Esophagus muscularis mucosa (tissue), 4 donors: ENCODE measurements at regions not wholly inside any gene's neighbourhood (a gene's known extent, or its start where the extent isn't known, plus 50 kb on each side); places are given as distances from the start of the nearest gene placed in this dataset.

Experiments
- DNase-seq: peaks from one replicate; pipeline ENCODE4 v3.0.0-alpha.2; 2017; ENCODE audit errors: extremely low spot score
- H3K27ac ChIP-seq, 4 donors: fragments of 200-600 bp; sonication (generic); replicated peaks in 1 of 4; 1 replicate in 3 of 4; 2 replicates in 1 of 4; pipeline ENCODE4 v1.5.1; 2016 to 2019; ENCODE audit warnings: mild to moderate bottlenecking in 1 of 4
- H3K27me3 ChIP-seq, 4 donors: fragments of 200-600 bp; sonication (generic); one replicate each; pipeline versions ENCODE4 v1.5.1 to v1.6.0; 2016 to 2019
- H3K36me3 ChIP-seq, 4 donors: fragments of 200-600 bp; sonication (generic); one replicate each; pipeline ENCODE4 v1.5.1; 2016 to 2019
- H3K4me1 ChIP-seq, 4 donors: fragments of 200-600 bp; sonication (generic); one replicate each; pipeline ENCODE4 v1.5.1; 2016 to 2019
- H3K4me3 ChIP-seq, 4 donors: fragments of 200-600 bp; sonication (generic); 1 replicate in 2 of 4; 2 replicates in 2 of 4; pipeline ENCODE4 v1.5.1; 2016 to 2019; ENCODE audit warnings: mild to moderate bottlenecking in 4 of 4, moderate library complexity in 1 of 4
- H3K9me3 ChIP-seq, 4 donors: fragments of 200-600 bp; sonication (generic); 1 replicate in 3 of 4; 2 replicates in 1 of 4; pipeline ENCODE4 v1.5.1; 2016 to 2019
- EP300 ChIP-seq: sonication (generic); formaldehyde crosslinking; IDR thresholded peaks from one replicate; pipeline ENCODE4 v1.6.1; 2017; ENCODE audit warnings: antibody characterized with exemption
- POLR2A ChIP-seq: fragments of 450-650 bp; IDR thresholded peaks from one replicate; pipeline ENCODE4 v1.6.1; 2017; ENCODE audit warnings: antibody characterized with exemption, moderate library complexity, mild to moderate bottlenecking, low read depth
- POLR2AphosphoS5 ChIP-seq, 2 donors: sonication (generic); formaldehyde crosslinking; IDR thresholded peaks; one replicate each; pipeline ENCODE4 v1.6.1; 2017; ENCODE audit warnings: antibody characterized with exemption in 2 of 2
- whole genome bisulfite sequencing: methylation state at CpG from one replicate; pipeline ENCODE4 v1.1.5; 2018; 5-methylcytosine and 5-hydroxymethylcytosine counted together
- intact Hi-C: fragments of 100-400 bp; cut with DNase I; formaldehyde crosslinking; loops from one replicate; pipeline ENCODE4 v1.15.1; 2023
- TF ChIP-seq, protein P1 (sequence below), 3 experiments: fragments of 200-600 bp in 2 of 3; fragments of 450-650 bp in 1 of 3; sonication (generic) in 2 of 3; IDR thresholded peaks; one replicate each; pipeline ENCODE4 v1.5.1; 2017 to 2019; ENCODE audit warnings: antibody characterized with exemption in 3 of 3, mild to moderate bottlenecking in 2 of 3, moderate library complexity in 1 of 3

DNA sequence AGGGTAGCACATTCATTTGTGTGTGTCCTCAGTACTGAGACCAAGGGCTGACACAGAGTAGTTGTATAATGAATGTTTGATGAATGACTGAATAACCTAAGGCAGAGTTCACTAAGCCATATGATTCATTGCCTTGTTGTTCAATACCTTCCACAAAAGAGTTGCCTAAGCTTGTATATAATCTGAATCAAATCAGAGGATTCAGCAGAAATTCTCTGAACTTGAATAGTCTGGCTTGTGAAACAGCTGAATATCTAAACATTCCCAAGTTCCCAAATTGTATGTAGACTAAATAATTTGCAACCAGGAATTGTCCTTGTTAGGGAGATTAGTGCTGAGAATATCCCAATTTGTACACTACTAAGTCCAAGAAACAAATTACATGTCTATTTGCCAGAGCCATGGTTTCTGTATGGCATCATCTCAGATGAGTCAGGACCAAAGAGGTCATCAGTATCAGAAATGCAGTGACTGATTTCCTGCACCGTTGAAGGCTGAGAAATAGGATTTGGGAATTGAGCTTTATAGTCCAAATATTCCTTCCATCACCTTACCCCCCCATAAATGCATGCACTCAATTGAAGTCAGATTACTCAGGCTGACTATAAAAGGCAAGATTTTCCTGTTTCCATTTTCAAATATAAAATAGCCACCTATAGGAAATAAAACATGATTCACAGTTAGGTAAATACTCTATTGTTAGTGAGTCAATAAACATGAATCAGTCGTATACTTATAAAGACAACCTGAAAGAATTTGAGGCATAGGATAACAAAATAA, 168.7 kb downstream of the PHLDA1 start:
- no peak overlapping the region for H3K4me3 ChIP-seq
- WGBS, result 53% methylated on average over 2 of the region's 2 CpGs
- no peak for TF ChIP-seq POLR2A
- TF ChIP-seq, protein P1, sequence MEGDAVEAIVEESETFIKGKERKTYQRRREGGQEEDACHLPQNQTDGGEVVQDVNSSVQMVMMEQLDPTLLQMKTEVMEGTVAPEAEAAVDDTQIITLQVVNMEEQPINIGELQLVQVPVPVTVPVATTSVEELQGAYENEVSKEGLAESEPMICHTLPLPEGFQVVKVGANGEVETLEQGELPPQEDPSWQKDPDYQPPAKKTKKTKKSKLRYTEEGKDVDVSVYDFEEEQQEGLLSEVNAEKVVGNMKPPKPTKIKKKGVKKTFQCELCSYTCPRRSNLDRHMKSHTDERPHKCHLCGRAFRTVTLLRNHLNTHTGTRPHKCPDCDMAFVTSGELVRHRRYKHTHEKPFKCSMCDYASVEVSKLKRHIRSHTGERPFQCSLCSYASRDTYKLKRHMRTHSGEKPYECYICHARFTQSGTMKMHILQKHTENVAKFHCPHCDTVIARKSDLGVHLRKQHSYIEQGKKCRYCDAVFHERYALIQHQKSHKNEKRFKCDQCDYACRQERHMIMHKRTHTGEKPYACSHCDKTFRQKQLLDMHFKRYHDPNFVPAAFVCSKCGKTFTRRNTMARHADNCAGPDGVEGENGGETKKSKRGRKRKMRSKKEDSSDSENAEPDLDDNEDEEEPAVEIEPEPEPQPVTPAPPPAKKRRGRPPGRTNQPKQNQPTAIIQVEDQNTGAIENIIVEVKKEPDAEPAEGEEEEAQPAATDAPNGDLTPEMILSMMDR (IDR thresholded peaks at IDR 0.05), result no peak
- TF ChIP-seq EP300, result no peak
- no peak for TF ChIP-seq POLR2AphosphoS5 (IDR thresholded peaks at IDR 0.05)
- H3K27ac ChIP-seq, result no peak overlapping the region
- no peak for DNase-seq
- intact Hi-C loops, result no loop called here
- no peaks in the 10 kb centered on the region for H3K27me3 ChIP-seq
- H3K36me3 ChIP-seq, result no peaks in the 10 kb centered on the region
- H3K4me1 ChIP-seq, result no peaks in the 10 kb centered on the region
- no peaks in the 10 kb centered on the region for H3K9me3 ChIP-seq

GRCh38 chr12:75859868-75860267, 171.7 kb downstream of the PHLDA1 start:
- no peak overlapping the region for H3K27ac ChIP-seq
- intact Hi-C loops, result no loop called here
- 72% methylated on average over 2 of the region's 2 CpGs for WGBS
- DNase-seq, result no peak
- TF ChIP-seq, protein P1 (IDR thresholded peaks at IDR 0.05), result no peak
- no peak for TF ChIP-seq POLR2AphosphoS5 (IDR thresholded peaks at IDR 0.05)
- TF ChIP-seq EP300, result no peak
- no peak for TF ChIP-seq POLR2A
- no peak overlapping the region for H3K4me3 ChIP-seq
- H3K4me1 ChIP-seq, result no peaks in the 10 kb centered on the region
- no peaks in the 10 kb centered on the region for H3K27me3 ChIP-seq
- no peaks in the 10 kb centered on the region for H3K9me3 ChIP-seq
- no peaks in the 10 kb centered on the region for H3K36me3 ChIP-seq

DNA sequence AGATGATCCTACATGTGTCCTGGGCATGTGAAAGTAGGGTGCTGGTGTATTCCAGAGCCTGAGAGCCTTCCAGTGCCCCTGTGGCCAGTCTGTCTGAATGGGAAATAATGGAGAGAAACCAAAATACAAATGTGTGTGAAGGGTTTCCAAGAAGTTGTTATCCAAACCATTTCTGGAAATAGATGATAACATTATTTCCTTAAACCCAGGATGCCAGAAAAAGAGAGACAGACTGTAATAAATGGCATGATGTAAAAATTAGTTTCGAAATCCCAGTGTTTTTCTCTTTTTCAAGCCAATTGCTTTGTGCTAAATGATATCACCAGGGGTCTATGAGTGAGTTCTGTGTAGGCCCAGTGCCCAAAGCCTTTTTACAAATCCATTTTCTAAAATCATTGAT, 175.3 kb downstream of the PHLDA1 start:
- Histone ChIP-seq H3K4me1 (no peaks in the 10 kb centered on the region), H3K4me3 (no peak overlapping the region), H3K27me3 (no peaks in the 10 kb centered on the region), H3K27ac (no peak overlapping the region), H3K9me3 (no peaks in the 10 kb centered on the region), H3K36me3 (no peaks in the 10 kb centered on the region)
- WGBS, result 66% methylated on average over 1 of the region's 1 CpG
- TF ChIP-seq POLR2AphosphoS5 (IDR thresholded peaks at IDR 0.05) (no peak), POLR2A (no peak), EP300 (no peak)
- TF ChIP-seq, protein P1 (IDR thresholded peaks at IDR 0.05), result no peak
- no peak for DNase-seq
- intact Hi-C loops, result no loop called here

- Histone ChIP-seq H3K9me3 (no peaks in the 10 kb centered on the region), H3K27me3 (no peaks in the 10 kb centered on the region), H3K27ac (no peak overlapping the region), H3K4me1 (no peaks in the 10 kb centered on the region), H3K4me3 (no peak overlapping the region), H3K36me3 (no peaks in the 10 kb centered on the region)
- WGBS, result 99% methylated on average over 2 of the region's 2 CpGs
- no peak for DNase-seq
- intact Hi-C loops, result no loop called here
- TF ChIP-seq POLR2AphosphoS5 (IDR thresholded peaks at IDR 0.05) (no peak), POLR2A (no peak), EP300 (no peak)
- TF ChIP-seq, protein P1 (IDR thresholded peaks at IDR 0.05), result no peak
Measured at GRCh38 chr12:75855360-75855759, 176.2 kb downstream of the PHLDA1 start.
